Adrenal gland (tissue), 9 donors: ENCODE measurements at regions not wholly inside any gene's neighbourhood (a gene's known extent, or its start where the extent isn't known, plus 50 kb on each side); places are given as distances from the start of the nearest gene placed in this dataset.

Experiments
- DNase-seq, 7 donors: peaks; one replicate each; pipeline ENCODE4 v3.0.0-alpha.2; 2019 to 2020
- H3K27ac ChIP-seq, 5 donors: fragments of 200-600 bp; sonication (generic) in 4 of 5; 1 replicate in 3 of 5; 2 replicates in 2 of 5; pipeline versions ENCODE4 v1.5.1 to v1.8.0; 2016 to 2020; ENCODE audit warnings: mild to moderate bottlenecking in 1 of 5
- H3K27me3 ChIP-seq: fragments of 200-600 bp; 2 replicates; pipeline ENCODE4 v1.8.0; 2021
- H3K36me3 ChIP-seq, 2 donors: fragments of 200-600 bp; replicated peaks in 1 of 2; 1 replicate in 1 of 2; 2 replicates in 1 of 2; pipeline versions ENCODE4 v1.5.1 to v1.8.0; 2018 to 2022
- H3K4me1 ChIP-seq, 2 donors: fragments of 200-600 bp; replicated peaks in 1 of 2; 1 replicate in 1 of 2; 2 replicates in 1 of 2; pipeline versions ENCODE4 v1.5.1 to v1.8.0; 2018 to 2021
- H3K4me3 ChIP-seq, 4 donors: fragments of 200-600 bp; sonication (generic) in 3 of 4; one replicate each; pipeline ENCODE4 v1.5.1; 2016 to 2018
- H3K9me3 ChIP-seq, 3 donors: fragments of 200-600 bp; sonication (generic) in 1 of 3; replicated peaks in 1 of 3; 1 replicate in 2 of 3; 2 replicates in 1 of 3; pipeline versions ENCODE4 v1.5.1 to v1.8.0; 2016 to 2021
- CTCF ChIP-seq, 6 experiments: fragments of 450-650 bp in 4 of 6; fragments of 200-600 bp in 2 of 6; sonication (generic) in 1 of 6; IDR thresholded peaks; 1 replicate in 5 of 6; 2 replicates in 1 of 6; pipeline versions ENCODE4 v1.5.1 to v1.8.0; 2016 to 2021; ENCODE audit warnings: antibody characterized with exemption in 6 of 6, mild to moderate bottlenecking in 2 of 6, moderate library complexity in 1 of 6
- POLR2A ChIP-seq, 2 donors: fragments of 450-650 bp; IDR thresholded peaks; one replicate each; pipeline ENCODE4 v1.6.1; 2017; ENCODE audit warnings: antibody characterized with exemption in 2 of 2, mild to moderate bottlenecking in 2 of 2, moderate library complexity in 1 of 2
- whole genome bisulfite sequencing, 4 donors: extraction: QIAGEN DNeasy Blood & Tissue Kit in 2 of 4; methylation state at CpG; one replicate each; pipeline versions ENCODE4 v1.1.5 to v1.1.7; 2013 to 2017; 5-methylcytosine and 5-hydroxymethylcytosine counted together
- intact Hi-C, 2 donors: fragments of 100-400 bp; cut with DNase I; formaldehyde crosslinking; loops; one replicate each; pipeline versions ENCODE4 v1.14.1 to v1.15.0; 2022 to 2023
- donor health status: healthy with polysubstance abuse.
- donor health status: Bipolar disorder and iron deficiency.
- donor health status: DM: yes; HTN: yes; CAD: no.
- donor health status: DM: no; HTN: no; CAD: no.
- donor health status: DM: no; HTN: no; CAD: no.

GRCh38 chr13:22489771-22490170 is 691.0 kb upstream of the SGCG start:
- 81 to 88% (median 88%) methylated on average over 2 of the region's 2 CpGs for WGBS, 4 donors
- no peak for TF ChIP-seq CTCF (IDR thresholded peaks at IDR 0.05)
- intact Hi-C loops = no loop called here

GRCh38 chr13:22495819-22496218 is 685.0 kb upstream of the SGCG start:
- Histone ChIP-seq H3K9me3 (no peaks in the 10 kb centered on the region), H3K27ac (no peak overlapping the region), H3K27me3 (no peaks in the 10 kb centered on the region), H3K4me3 (no peak overlapping the region), H3K36me3 (no peaks in the 10 kb centered on the region), H3K4me1 (peaks cover 0 to 5% of the 10 kb centered on the region in 2 donors)
- 87 to 95% (median 89%) methylated on average over 4 of the region's 4 CpGs for WGBS, 4 donors
- TF ChIP-seq CTCF (IDR thresholded peaks at IDR 0.05) (no peak), POLR2A (IDR thresholded peaks at IDR 0.05) (no peak)
- intact Hi-C loops = no loop called here
- no peak for DNase-seq

More at GRCh38 chr13:22489771-22490170, 691.0 kb upstream of the SGCG start:
- Histone ChIP-seq H3K4me1 (no peaks in the 10 kb centered on the region), H3K9me3 (no peaks in the 10 kb centered on the region), H3K27ac (no peak overlapping the region), H3K27me3 (no peaks in the 10 kb centered on the region), H3K36me3 (no peaks in the 10 kb centered on the region), H3K4me3 (no peak overlapping the region)
- no peak for DNase-seq

GRCh38 chr13:22496803-22497508 is 683.8 kb upstream of the SGCG start:
- peaks cover 0 to 5% of the 10 kb centered on the region in 2 donors for H3K4me1 ChIP-seq
- TF ChIP-seq POLR2A (IDR thresholded peaks at IDR 0.05) (no peak), CTCF (IDR thresholded peaks at IDR 0.05) (no peak)
- no peaks in the 10 kb centered on the region for H3K27me3 ChIP-seq
- peak overlapping the region in 2 of 5 donors; percentile 20 to 39 for H3K27ac ChIP-seq
- H3K9me3 ChIP-seq = no peaks in the 10 kb centered on the region
- peak; percentile 30 to 62 (median 43) for DNase-seq
- WGBS, 4 donors = 62 to 79% (median 66%) methylated on average over 15 to 17 of the region's 17 CpGs
- no peaks in the 10 kb centered on the region for H3K36me3 ChIP-seq
- H3K4me3 ChIP-seq = no peak overlapping the region
- intact Hi-C loops = no loop called here

- WGBS, 4 donors = 85 to 90% (median 88%) methylated on average over 16 of the region's 16 CpGs
- no peak for DNase-seq
- intact Hi-C loops = no loop called here
- Histone ChIP-seq H3K36me3 (no peaks in the 10 kb centered on the region), H3K4me3 (no peak overlapping the region), H3K27ac (no peak overlapping the region), H3K9me3 (no peaks in the 10 kb centered on the region), H3K27me3 (no peaks in the 10 kb centered on the region), H3K4me1 (peaks cover 0 to 5% of the 10 kb centered on the region in 2 donors)
- TF ChIP-seq CTCF (IDR thresholded peaks at IDR 0.05) (no peak), POLR2A (IDR thresholded peaks at IDR 0.05) (no peak)
These were observed 682.6 kb upstream of the SGCG start for GRCh38 chr13:22497991-22498780.
